SU-DHL-6 (cell line): ENCODE measurements at regions not wholly inside any gene's neighbourhood (a gene's known extent, or its start where the extent isn't known, plus 50 kb on each side); places are given as distances from the start of the nearest gene placed in this dataset.

Source experiments
- H2AFZ ChIP-seq: fragments of 200-600 bp; sonication (generic); 2 replicates; pipeline ENCODE4 v1.6.1; 2014; ENCODE audit warnings: low read depth, mild to moderate bottlenecking, moderate library complexity, mixed read lengths, antibody characterized with exemption, low read length; ENCODE audit not compliant: severe bottlenecking
- H3F3A ChIP-seq: fragments of 200-600 bp; shearing (Covaris generic); 2 replicates; pipeline ENCODE4 v1.6.0; 2016; ENCODE audit warnings: antibody characterized with exemption, mild to moderate bottlenecking; ENCODE audit not compliant: insufficient read depth
- H3K27ac ChIP-seq: fragments of 200-600 bp; sonication (generic); 2 replicates; pipeline ENCODE4 v1.5.1; 2016; ENCODE audit warnings: low read depth, mild to moderate bottlenecking, low read length, moderate library complexity, mixed read lengths
- H3K27me3 ChIP-seq: fragments of 200-600 bp; sonication (generic), shearing (Covaris generic); 2 replicates; pipeline ENCODE4 v1.6.0; 2014; ENCODE audit warnings: mild to moderate bottlenecking, low read length
- H3K36me3 ChIP-seq: fragments of 200-600 bp; sonication (generic); 2 replicates; pipeline ENCODE4 v1.6.1; 2014; ENCODE audit warnings: mild to moderate bottlenecking, low read length, mixed read lengths
- H3K4me2 ChIP-seq: fragments of 300-600, 200-600 bp; shearing (Covaris generic), sonication (generic); 2 replicates; pipeline ENCODE4 v1.6.0; 2014; ENCODE audit warnings: low read length, low read depth, mild to moderate bottlenecking; ENCODE audit not compliant: poor library complexity, severe bottlenecking
- H3K4me3 ChIP-seq: fragments of 200-600 bp; sonication (generic); 2 replicates; pipeline ENCODE4 v1.5.1; 2014; ENCODE audit warnings: antibody characterized with exemption, low read length, mild to moderate bottlenecking, mixed read lengths; ENCODE audit not compliant: insufficient read depth, poor library complexity, severe bottlenecking
- H3K79me2 ChIP-seq: fragments of 200-600 bp; sonication (generic); 2 replicates; pipeline ENCODE4 v1.6.1; 2014; ENCODE audit warnings: mild to moderate bottlenecking, low read length, moderate library complexity; ENCODE audit not compliant: insufficient read depth
- H3K9ac ChIP-seq: fragments of 200-600 bp; sonication (generic); 2 replicates; pipeline ENCODE4 v1.7.0; 2014; ENCODE audit warnings: mild to moderate bottlenecking, low read length
- H3K9me2 ChIP-seq: fragments of 200-600 bp; sonication (generic); replicated peaks from 2 replicates; pipeline ENCODE4 v1.6.1; 2014; ENCODE audit warnings: low read length; ENCODE audit not compliant: insufficient read depth
- H3K9me3 ChIP-seq: fragments of 200-600 bp; sonication (generic); 2 replicates; pipeline ENCODE4 v1.6.1; 2014; ENCODE audit warnings: low read length, mixed read lengths; ENCODE audit not compliant: insufficient read depth
- H4K20me1 ChIP-seq: fragments of 200-600 bp; sonication (generic); 2 replicates; pipeline ENCODE4 v1.6.1; 2014; ENCODE audit warnings: low read depth, mild to moderate bottlenecking, antibody characterized with exemption, low read length, moderate library complexity, mixed read lengths
- CTCF ChIP-seq: fragments of 200-600 bp; sonication (generic); IDR thresholded peaks from one replicate; pipeline ENCODE4 v1.5.1; 2017; ENCODE audit warnings: antibody characterized with exemption, mild to moderate bottlenecking, low read length, moderate library complexity; ENCODE audit not compliant: insufficient read depth, poor library complexity, severe bottlenecking
- EZH2phosphoT487 ChIP-seq: fragments of 200-600 bp; sonication (generic), shearing (Covaris generic); conservative IDR thresholded peaks from 2 replicates; pipeline ENCODE4 v1.6.1; 2018; ENCODE audit warnings: mild to moderate bottlenecking, antibody characterized with exemption, low read length, moderate library complexity, mixed read lengths

- Histone ChIP-seq H3K4me3 (no peak overlapping the region), H3K36me3 (no peaks in the 10 kb centered on the region), H2AFZ (no peak overlapping the region), H3K27ac (no peak overlapping the region), H3K9me2 (no peaks in the 10 kb centered on the region), H3K9me3 (no peaks in the 10 kb centered on the region), H4K20me1 (no peaks in the 10 kb centered on the region), H3K79me2 (no peaks in the 10 kb centered on the region), H3K4me2 (no peak overlapping the region), H3F3A (no peaks in the 10 kb centered on the region), H3K27me3 (no peaks in the 10 kb centered on the region), H3K9ac (no peak overlapping the region)
- TF ChIP-seq EZH2phosphoT487: no peak
- TF ChIP-seq CTCF: no peak
Observed at GRCh38 chr5:68730979-68731654, 362.7 kb upstream of the SLC30A5 start.

- no peaks in the 10 kb centered on the region for H3K27me3 ChIP-seq
- H3K4me3 ChIP-seq: no peak overlapping the region
- no peaks in the 10 kb centered on the region for H3K79me2 ChIP-seq
- no peaks in the 10 kb centered on the region for H3F3A ChIP-seq
- H3K9me2 ChIP-seq: no peaks in the 10 kb centered on the region
- no peak for TF ChIP-seq CTCF
- TF ChIP-seq EZH2phosphoT487: no peak
- no peak overlapping the region for H3K9ac ChIP-seq
- no peaks in the 10 kb centered on the region for H3K36me3 ChIP-seq
- H3K9me3 ChIP-seq: no peaks in the 10 kb centered on the region
- no peak overlapping the region for H2AFZ ChIP-seq
- H4K20me1 ChIP-seq: no peaks in the 10 kb centered on the region
- no peak overlapping the region for H3K27ac ChIP-seq
- no peak overlapping the region for H3K4me2 ChIP-seq
Observed at GRCh38 chr5:68732251-68732650, 361.6 kb upstream of the SLC30A5 start.

GRCh38 chr5:68734781-68735180, 359.0 kb upstream of the SLC30A5 start:
- Histone ChIP-seq H3K4me2 (no peak overlapping the region), H3K27me3 (no peaks in the 10 kb centered on the region), H3K9me3 (no peaks in the 10 kb centered on the region), H3K79me2 (no peaks in the 10 kb centered on the region), H3K27ac (no peak overlapping the region), H3K9me2 (no peaks in the 10 kb centered on the region), H3K9ac (no peak overlapping the region), H2AFZ (no peak overlapping the region), H3F3A (no peaks in the 10 kb centered on the region), H4K20me1 (no peaks in the 10 kb centered on the region), H3K4me3 (no peak overlapping the region), H3K36me3 (no peaks in the 10 kb centered on the region)
- TF ChIP-seq EZH2phosphoT487 (no peak), CTCF (no peak)
